Astrocyte (in vitro differentiated cells and primary cell): ENCODE measurements at regions not wholly inside any gene's neighbourhood (a gene's known extent, or its start where the extent isn't known, plus 50 kb on each side); places are given as distances from the start of the nearest gene placed in this dataset.

Experiments
- DNase-seq: peaks from one replicate; pipeline ENCODE4 v3.0.0-alpha.2; 2010; ENCODE audit warnings: low read depth
- FAIRE-seq: peaks from 2 replicates; lab custom pipeline; 2011; peaks lifted over from hg19 to GRCh38; lab: Jason Lieb, UNC
- H2AFZ ChIP-seq: 2 replicates; pipeline ENCODE4 v1.6.0; 2012; ENCODE audit warnings: low read depth, low read length, inconsistent platforms
- H3K27ac ChIP-seq: 2 replicates; pipeline ENCODE4 v1.5.1; 2011; ENCODE audit warnings: low read depth, low read length, inconsistent platforms
- H3K27me3 ChIP-seq: 2 replicates; pipeline ENCODE4 v1.6.0; 2011; ENCODE audit warnings: low read length, inconsistent platforms; ENCODE audit not compliant: insufficient read depth
- H3K36me3 ChIP-seq: 2 replicates; pipeline ENCODE4 v1.5.1; 2011; ENCODE audit warnings: low read length, inconsistent platforms; ENCODE audit not compliant: insufficient read depth
- H3K4me1 ChIP-seq: 2 replicates; pipeline ENCODE4 v1.5.1; 2011; ENCODE audit warnings: low read length, inconsistent platforms; ENCODE audit not compliant: insufficient read depth
- H3K4me2 ChIP-seq: 2 replicates; pipeline ENCODE4 v1.6.0; 2012; ENCODE audit warnings: low read length, inconsistent platforms
- H3K4me3 ChIP-seq: 2 replicates; pipeline ENCODE4 v1.5.1; 2011; ENCODE audit warnings: low read depth, mild to moderate bottlenecking, low read length, inconsistent platforms; ENCODE audit not compliant: insufficient read depth
- H3K79me2 ChIP-seq: 2 replicates; pipeline ENCODE4 v1.6.0; 2012; ENCODE audit warnings: mild to moderate bottlenecking, low read length, inconsistent platforms; ENCODE audit not compliant: insufficient read depth
- H3K9ac ChIP-seq: 2 replicates; pipeline ENCODE4 v1.6.0; 2012; ENCODE audit warnings: mild to moderate bottlenecking, low read length, inconsistent platforms
- H3K9me3 ChIP-seq: 2 replicates; pipeline ENCODE4 v1.5.1; 2012; ENCODE audit warnings: low read depth, mild to moderate bottlenecking, low read length, inconsistent platforms; ENCODE audit not compliant: insufficient read depth
- H4K20me1 ChIP-seq: 2 replicates; pipeline ENCODE4 v1.6.0; 2012; ENCODE audit warnings: low read length, inconsistent platforms; ENCODE audit not compliant: insufficient read depth
- H3K27ac Mint-ChIP-seq: one replicate; pipeline ENCODE4 v1.8.0; 2021; ENCODE audit warnings: mild to moderate bottlenecking, mixed read lengths; ENCODE audit not compliant: unreplicated experiment
- H3K27me3 Mint-ChIP-seq: one replicate; pipeline ENCODE4 v1.8.0; 2021; ENCODE audit warnings: low read depth, mixed read lengths; ENCODE audit not compliant: unreplicated experiment
- H3K36me3 Mint-ChIP-seq: one replicate; pipeline ENCODE4 v1.8.0; 2021; ENCODE audit warnings: low read depth, mixed read lengths; ENCODE audit not compliant: unreplicated experiment
- H3K4me1 Mint-ChIP-seq: one replicate; pipeline ENCODE4 v1.8.0; 2021; ENCODE audit warnings: low read depth, mixed read lengths; ENCODE audit not compliant: unreplicated experiment
- H3K4me3 Mint-ChIP-seq: one replicate; pipeline ENCODE4 v1.8.0; 2021; ENCODE audit warnings: mild to moderate bottlenecking, moderate library complexity, mixed read lengths; ENCODE audit not compliant: unreplicated experiment
- H3K9me3 Mint-ChIP-seq: one replicate; pipeline ENCODE4 v1.8.0; 2021; ENCODE audit warnings: mild to moderate bottlenecking, mixed read lengths; ENCODE audit not compliant: unreplicated experiment
- CTCF ChIP-seq: IDR thresholded peaks from 2 replicates; pipeline ENCODE4 v1.5.1; 2011; ENCODE audit warnings: low read depth, mild to moderate bottlenecking, inconsistent platforms, low read length, moderate library complexity; ENCODE audit not compliant: insufficient read depth
- EZH2 ChIP-seq: IDR thresholded peaks from 2 replicates; pipeline ENCODE4 v1.6.1; 2012; ENCODE audit warnings: mild to moderate bottlenecking, low read length, inconsistent platforms; ENCODE audit not compliant: insufficient read depth

DNA sequence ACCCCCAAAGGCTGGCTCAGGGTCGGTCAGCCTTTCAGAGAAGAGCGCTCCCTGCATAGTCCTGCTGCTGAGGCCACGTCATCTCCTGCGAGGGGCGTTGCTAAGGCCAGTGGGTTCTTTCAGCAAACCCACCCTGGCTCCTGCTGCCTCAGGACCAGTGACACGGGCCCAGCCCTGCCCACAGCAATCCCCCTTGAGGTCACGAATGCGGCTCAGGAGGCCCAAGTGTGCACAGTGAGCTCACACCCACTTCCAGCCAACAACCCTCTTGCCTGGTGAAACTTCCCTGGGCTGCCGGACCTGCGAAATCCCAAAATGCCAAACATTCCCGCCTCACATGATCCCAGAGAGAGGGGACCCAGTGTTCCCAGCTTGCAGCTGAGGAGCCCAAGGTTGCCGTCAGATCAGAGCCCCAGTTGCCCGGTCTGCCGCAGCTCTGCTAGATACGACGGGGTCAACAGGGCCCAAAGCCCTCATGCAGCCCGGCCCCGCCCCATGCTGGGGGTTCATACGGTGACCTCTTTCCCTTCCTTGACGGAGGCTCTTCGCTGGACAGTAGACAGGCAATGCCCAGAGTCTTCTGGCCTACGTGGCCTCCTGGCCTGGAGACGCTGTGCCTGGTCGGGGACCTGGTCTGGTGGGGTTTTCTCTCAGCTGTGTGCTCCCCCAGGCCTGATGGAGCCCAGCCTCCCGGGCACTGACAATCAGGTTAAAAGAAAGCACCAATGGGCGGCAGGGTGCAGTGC, 116.4 kb upstream of the COL5A1 start:
- peaks cover 2% of the 10 kb centered on the region for H3K36me3 Mint-ChIP-seq
- DNase-seq (no peak), FAIRE-seq (no peak)
- Histone ChIP-seq H3K27ac (no peak overlapping the region), H3K4me3 (no peak overlapping the region), H3K4me1 (no peaks in the 10 kb centered on the region), H3K9me3 (peaks cover 4% of the 10 kb centered on the region), H3K4me2 (no peak overlapping the region), H4K20me1 (no peaks in the 10 kb centered on the region), H2AFZ (no peak overlapping the region), H3K9ac (no peak overlapping the region), H3K79me2 (no peaks in the 10 kb centered on the region), H3K36me3 (no peaks in the 10 kb centered on the region), H3K27me3 (no peaks in the 10 kb centered on the region)
- H3K4me3 Mint-ChIP-seq = no peak overlapping the region
- TF ChIP-seq CTCF = no peak
- TF ChIP-seq EZH2 = no peak
- no peak overlapping the region for H3K27ac Mint-ChIP-seq
- H3K4me1 Mint-ChIP-seq = peaks cover 3% of the 10 kb centered on the region
- H3K27me3 Mint-ChIP-seq = peaks cover 30% of the 10 kb centered on the region
- H3K9me3 Mint-ChIP-seq = peaks cover 19% of the 10 kb centered on the region

GRCh38 chr9:134525841-134526583, 115.6 kb upstream of the COL5A1 start:
- TF ChIP-seq EZH2 (no peak), CTCF (no peak)
- no peak overlapping the region for H3K27ac ChIP-seq
- H4K20me1 ChIP-seq = no peaks in the 10 kb centered on the region
- H3K4me3 Mint-ChIP-seq = no peak overlapping the region
- peaks cover 21% of the 10 kb centered on the region for H3K9me3 Mint-ChIP-seq
- peaks cover 2% of the 10 kb centered on the region for H3K36me3 Mint-ChIP-seq
- H3K27ac Mint-ChIP-seq = no peak overlapping the region
- H3K27me3 ChIP-seq = no peaks in the 10 kb centered on the region
- H3K36me3 ChIP-seq = no peaks in the 10 kb centered on the region
- peaks cover 4% of the 10 kb centered on the region for H3K4me1 Mint-ChIP-seq
- no peak overlapping the region for H2AFZ ChIP-seq
- no peaks in the 10 kb centered on the region for H3K4me1 ChIP-seq
- no peak overlapping the region for H3K4me2 ChIP-seq
- FAIRE-seq (no peak), DNase-seq (no peak)
- no peak overlapping the region for H3K9ac ChIP-seq
- no peaks in the 10 kb centered on the region for H3K79me2 ChIP-seq
- H3K27me3 Mint-ChIP-seq = peaks cover 30% of the 10 kb centered on the region
- H3K9me3 ChIP-seq = peaks cover 8% of the 10 kb centered on the region
- H3K4me3 ChIP-seq = no peak overlapping the region
